ENCODE measurements at regions not wholly inside any gene's neighbourhood (a gene's known extent, or its start where the extent isn't known, plus 50 kb on each side); places are given as distances from the start of the nearest gene placed in this dataset.

GRCh38 chr5:174433098-174433497 is 291.3 kb upstream of the MSX2 start:
- TF ChIP-seq POLR2A (IDR thresholded peaks at IDR 0.05; ENCODE audit: low read length) (no peak), GATA1 (IDR thresholded peaks at IDR 0.05; ENCODE audit: low read depth, low read length) (no peak)

Data from erythroblast (primary cell).